Tibial nerve (tissue), 4 donors: ENCODE measurements at regions not wholly inside any gene's neighbourhood (a gene's known extent, or its start where the extent isn't known, plus 50 kb on each side); places are given as distances from the start of the nearest gene placed in this dataset.

Experiments used
- CTCF ChIP-seq, 5 experiments: fragments of 200-600 bp in 3 of 5; fragments of 450-650 bp in 2 of 5; sonication (generic) in 3 of 5; IDR thresholded peaks; one replicate each; pipeline ENCODE4 v1.5.1; 2016 to 2019; ENCODE audit warnings: antibody characterized with exemption in 5 of 5, mild to moderate bottlenecking in 3 of 5, moderate library complexity in 2 of 5
- EP300 ChIP-seq, 2 donors: sonication (generic); formaldehyde crosslinking; IDR thresholded peaks; one replicate each; pipeline ENCODE4 v1.6.1; 2017; ENCODE audit warnings: antibody characterized with exemption in 2 of 2, mild to moderate bottlenecking in 1 of 2

GRCh38 chr9:15059003-15059402 lies 148.8 kb upstream of the FREM1 start:
- no peak for TF ChIP-seq CTCF (IDR thresholded peaks at IDR 0.05)
- TF ChIP-seq EP300 (IDR thresholded peaks at IDR 0.05) = no peak
